ENCODE measurements at regions not wholly inside any gene's neighbourhood (a gene's known extent, or its start where the extent isn't known, plus 50 kb on each side); places are given as distances from the start of the nearest gene placed in this dataset.

DNA sequence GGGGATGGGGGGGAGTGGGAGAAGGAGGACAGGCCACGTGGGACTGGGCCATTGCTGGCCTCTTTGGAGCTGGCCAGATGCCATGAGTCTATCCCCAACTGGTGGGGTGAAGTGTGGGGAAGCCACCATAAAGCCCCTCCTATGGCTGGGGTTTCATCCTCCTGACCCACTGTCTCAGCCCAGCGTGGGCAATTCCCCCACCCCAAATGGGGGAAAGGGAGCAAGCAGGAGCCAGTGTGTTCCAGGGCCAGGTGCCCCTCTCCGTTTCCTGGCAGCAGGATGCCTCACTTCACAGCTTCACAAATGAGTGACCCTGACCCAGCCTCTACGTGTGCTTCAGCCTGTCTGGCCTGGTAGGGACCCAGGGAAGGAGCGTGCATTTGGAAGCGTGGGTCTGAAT is 474.7 kb upstream of the HS6ST1 start:
- TF ChIP-seq, protein P1, sequence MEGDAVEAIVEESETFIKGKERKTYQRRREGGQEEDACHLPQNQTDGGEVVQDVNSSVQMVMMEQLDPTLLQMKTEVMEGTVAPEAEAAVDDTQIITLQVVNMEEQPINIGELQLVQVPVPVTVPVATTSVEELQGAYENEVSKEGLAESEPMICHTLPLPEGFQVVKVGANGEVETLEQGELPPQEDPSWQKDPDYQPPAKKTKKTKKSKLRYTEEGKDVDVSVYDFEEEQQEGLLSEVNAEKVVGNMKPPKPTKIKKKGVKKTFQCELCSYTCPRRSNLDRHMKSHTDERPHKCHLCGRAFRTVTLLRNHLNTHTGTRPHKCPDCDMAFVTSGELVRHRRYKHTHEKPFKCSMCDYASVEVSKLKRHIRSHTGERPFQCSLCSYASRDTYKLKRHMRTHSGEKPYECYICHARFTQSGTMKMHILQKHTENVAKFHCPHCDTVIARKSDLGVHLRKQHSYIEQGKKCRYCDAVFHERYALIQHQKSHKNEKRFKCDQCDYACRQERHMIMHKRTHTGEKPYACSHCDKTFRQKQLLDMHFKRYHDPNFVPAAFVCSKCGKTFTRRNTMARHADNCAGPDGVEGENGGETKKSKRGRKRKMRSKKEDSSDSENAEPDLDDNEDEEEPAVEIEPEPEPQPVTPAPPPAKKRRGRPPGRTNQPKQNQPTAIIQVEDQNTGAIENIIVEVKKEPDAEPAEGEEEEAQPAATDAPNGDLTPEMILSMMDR (IDR thresholded peaks at IDR 0.05) = no peak
- no peak for TF ChIP-seq POLR2A (IDR thresholded peaks at IDR 0.05)

Data from testis (tissue), 2 donors.